ENCODE measurements at regions not wholly inside any gene's neighbourhood (a gene's known extent, or its start where the extent isn't known, plus 50 kb on each side); places are given as distances from the start of the nearest gene placed in this dataset.

DNA sequence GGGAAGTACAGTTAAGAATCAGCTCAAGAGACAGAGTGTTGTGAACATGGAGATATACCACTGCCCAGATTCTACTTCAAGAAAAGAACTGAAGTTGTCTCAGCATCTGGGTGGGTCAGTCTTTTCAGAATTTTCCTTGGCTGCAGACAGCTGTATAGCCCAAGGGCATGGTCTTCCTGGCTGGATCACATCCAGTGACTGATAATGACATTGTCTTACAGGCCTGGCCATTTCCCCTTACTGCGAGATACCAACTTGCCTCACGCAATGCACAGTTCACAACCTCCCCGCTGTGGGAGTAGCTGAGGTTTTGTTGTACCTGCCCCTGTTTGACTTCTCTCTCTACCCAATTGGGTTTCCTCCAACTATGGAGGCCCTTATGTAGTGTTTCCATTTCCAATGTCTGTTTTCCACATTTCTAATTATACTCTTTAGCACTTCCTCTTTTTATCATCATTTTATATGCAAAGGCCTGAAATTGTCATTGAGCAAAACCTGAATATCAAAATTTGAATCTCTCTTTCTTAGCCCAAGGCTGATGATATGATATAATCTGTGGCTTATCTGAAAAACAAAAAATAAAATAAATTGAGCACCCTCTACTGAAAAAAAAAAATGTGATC is 209.1 kb downstream of the NAF1 start:
- TF ChIP-seq POLR2A (IDR thresholded peaks at IDR 0.05): no peak
- TF ChIP-seq, protein P1, sequence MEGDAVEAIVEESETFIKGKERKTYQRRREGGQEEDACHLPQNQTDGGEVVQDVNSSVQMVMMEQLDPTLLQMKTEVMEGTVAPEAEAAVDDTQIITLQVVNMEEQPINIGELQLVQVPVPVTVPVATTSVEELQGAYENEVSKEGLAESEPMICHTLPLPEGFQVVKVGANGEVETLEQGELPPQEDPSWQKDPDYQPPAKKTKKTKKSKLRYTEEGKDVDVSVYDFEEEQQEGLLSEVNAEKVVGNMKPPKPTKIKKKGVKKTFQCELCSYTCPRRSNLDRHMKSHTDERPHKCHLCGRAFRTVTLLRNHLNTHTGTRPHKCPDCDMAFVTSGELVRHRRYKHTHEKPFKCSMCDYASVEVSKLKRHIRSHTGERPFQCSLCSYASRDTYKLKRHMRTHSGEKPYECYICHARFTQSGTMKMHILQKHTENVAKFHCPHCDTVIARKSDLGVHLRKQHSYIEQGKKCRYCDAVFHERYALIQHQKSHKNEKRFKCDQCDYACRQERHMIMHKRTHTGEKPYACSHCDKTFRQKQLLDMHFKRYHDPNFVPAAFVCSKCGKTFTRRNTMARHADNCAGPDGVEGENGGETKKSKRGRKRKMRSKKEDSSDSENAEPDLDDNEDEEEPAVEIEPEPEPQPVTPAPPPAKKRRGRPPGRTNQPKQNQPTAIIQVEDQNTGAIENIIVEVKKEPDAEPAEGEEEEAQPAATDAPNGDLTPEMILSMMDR (IDR thresholded peaks at IDR 0.05): no peak
- TF ChIP-seq POLR2AphosphoS5 (IDR thresholded peaks at IDR 0.05): no peak
- no peak for TF ChIP-seq EP300 (IDR thresholded peaks at IDR 0.05)
